Suprapubic skin (tissue), 3 donors: ENCODE measurements at regions not wholly inside any gene's neighbourhood (a gene's known extent, or its start where the extent isn't known, plus 50 kb on each side); places are given as distances from the start of the nearest gene placed in this dataset.

Source experiments
- POLR2A ChIP-seq, 2 donors: fragments of 450-650 bp; IDR thresholded peaks; one replicate each; pipeline ENCODE4 v1.6.1; 2017; ENCODE audit warnings: antibody characterized with exemption in 2 of 2, mild to moderate bottlenecking in 2 of 2, moderate library complexity in 2 of 2
- TF ChIP-seq, protein P1 (sequence below), 2 donors: fragments of 200-600 bp in 1 of 2; fragments of 450-650 bp in 1 of 2; sonication (generic) in 1 of 2; IDR thresholded peaks; one replicate each; pipeline ENCODE4 v1.5.1; 2016 to 2019; ENCODE audit warnings: antibody characterized with exemption in 2 of 2, mild to moderate bottlenecking in 1 of 2, moderate library complexity in 1 of 2

DNA sequence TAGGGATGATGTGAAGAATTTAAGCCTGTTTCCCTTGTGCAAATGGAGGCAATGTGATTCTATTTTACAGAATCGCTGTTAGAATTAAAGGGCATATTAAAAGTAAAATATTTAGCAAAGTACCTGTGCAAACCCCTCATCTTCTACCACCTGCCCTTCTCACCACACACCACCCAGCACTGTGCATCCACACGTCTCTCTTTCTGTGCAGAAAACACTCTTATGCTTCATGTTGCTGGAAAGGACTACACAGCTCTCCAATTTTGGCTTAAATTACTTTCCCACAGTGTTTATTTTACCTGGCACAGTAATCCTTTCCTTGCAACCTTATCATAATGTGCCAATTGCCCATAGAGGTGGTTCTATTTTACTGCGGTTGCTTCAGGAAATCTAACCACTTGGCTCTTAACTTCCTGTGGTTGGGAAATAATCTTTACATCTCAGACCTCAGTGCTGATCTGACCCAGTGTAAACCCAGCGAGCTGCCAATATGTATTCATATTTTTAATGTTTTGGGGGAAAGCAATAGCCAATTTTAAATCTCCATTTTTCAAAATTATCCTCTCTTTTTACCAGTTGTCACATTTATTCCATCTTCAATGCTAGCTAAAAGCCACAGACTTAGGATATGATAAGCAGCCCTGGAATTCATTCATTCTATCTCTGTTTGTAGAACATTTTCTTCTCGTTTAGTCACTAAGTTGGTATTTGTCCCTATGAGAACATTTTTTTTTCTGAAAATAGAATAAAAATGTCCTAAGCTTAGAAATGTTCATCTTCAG lies 250.9 kb downstream of the DSEL start:
- TF ChIP-seq, protein P1, sequence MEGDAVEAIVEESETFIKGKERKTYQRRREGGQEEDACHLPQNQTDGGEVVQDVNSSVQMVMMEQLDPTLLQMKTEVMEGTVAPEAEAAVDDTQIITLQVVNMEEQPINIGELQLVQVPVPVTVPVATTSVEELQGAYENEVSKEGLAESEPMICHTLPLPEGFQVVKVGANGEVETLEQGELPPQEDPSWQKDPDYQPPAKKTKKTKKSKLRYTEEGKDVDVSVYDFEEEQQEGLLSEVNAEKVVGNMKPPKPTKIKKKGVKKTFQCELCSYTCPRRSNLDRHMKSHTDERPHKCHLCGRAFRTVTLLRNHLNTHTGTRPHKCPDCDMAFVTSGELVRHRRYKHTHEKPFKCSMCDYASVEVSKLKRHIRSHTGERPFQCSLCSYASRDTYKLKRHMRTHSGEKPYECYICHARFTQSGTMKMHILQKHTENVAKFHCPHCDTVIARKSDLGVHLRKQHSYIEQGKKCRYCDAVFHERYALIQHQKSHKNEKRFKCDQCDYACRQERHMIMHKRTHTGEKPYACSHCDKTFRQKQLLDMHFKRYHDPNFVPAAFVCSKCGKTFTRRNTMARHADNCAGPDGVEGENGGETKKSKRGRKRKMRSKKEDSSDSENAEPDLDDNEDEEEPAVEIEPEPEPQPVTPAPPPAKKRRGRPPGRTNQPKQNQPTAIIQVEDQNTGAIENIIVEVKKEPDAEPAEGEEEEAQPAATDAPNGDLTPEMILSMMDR (IDR thresholded peaks at IDR 0.05): no peak
- no peak for TF ChIP-seq POLR2A (IDR thresholded peaks at IDR 0.05)
